GM13976 (cell line): ENCODE measurements at regions not wholly inside any gene's neighbourhood (a gene's known extent, or its start where the extent isn't known, plus 50 kb on each side); places are given as distances from the start of the nearest gene placed in this dataset.

ENCODE experiments used
- DNase-seq: peaks from one replicate; pipeline ENCODE4 v3.0.0; 2012; ENCODE audit warnings: low spot score
- in situ Hi-C: fragments of 300-500 bp; cut with MboI; formaldehyde crosslinking; loops from one replicate; pipeline ENCODE4 v1.12.0; 2022; ENCODE audit warnings: low sequenced_read_pairs, mixed read lengths, inconsistent platforms; ENCODE audit not compliant: unreplicated experiment
- TF ChIP-seq, protein P1 (sequence below): IDR thresholded peaks from 2 replicates; pipeline ENCODE4 v1.5.1; 2012; ENCODE audit warnings: borderline replicate concordance, mild to moderate bottlenecking; ENCODE audit not compliant: insufficient read depth; ENCODE audit errors: extremely low read depth, missing control alignments, control extremely low read depth

DNA sequence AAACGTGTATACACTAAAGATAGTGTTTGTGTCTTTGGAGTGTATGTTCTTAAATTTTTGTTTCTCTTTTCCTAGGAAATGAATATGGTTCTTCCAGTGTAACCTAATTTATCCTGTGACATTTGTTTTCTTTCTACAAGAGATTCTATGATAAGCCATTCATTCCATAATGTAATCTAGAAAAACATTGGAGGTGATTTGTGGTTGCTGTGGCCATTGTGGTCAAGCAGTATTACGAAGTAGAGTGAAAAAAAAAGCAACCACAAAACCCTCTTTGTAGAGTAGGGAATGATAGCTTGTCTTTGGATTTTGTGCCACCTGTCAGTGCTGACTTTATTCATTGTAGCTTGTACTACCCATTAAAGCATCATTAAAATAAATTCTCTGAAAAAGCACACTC lies 1209.6 kb downstream of the ZPLD1 start:
- no peak for DNase-seq
- in situ Hi-C loops: no loop called here
- TF ChIP-seq, protein P1, sequence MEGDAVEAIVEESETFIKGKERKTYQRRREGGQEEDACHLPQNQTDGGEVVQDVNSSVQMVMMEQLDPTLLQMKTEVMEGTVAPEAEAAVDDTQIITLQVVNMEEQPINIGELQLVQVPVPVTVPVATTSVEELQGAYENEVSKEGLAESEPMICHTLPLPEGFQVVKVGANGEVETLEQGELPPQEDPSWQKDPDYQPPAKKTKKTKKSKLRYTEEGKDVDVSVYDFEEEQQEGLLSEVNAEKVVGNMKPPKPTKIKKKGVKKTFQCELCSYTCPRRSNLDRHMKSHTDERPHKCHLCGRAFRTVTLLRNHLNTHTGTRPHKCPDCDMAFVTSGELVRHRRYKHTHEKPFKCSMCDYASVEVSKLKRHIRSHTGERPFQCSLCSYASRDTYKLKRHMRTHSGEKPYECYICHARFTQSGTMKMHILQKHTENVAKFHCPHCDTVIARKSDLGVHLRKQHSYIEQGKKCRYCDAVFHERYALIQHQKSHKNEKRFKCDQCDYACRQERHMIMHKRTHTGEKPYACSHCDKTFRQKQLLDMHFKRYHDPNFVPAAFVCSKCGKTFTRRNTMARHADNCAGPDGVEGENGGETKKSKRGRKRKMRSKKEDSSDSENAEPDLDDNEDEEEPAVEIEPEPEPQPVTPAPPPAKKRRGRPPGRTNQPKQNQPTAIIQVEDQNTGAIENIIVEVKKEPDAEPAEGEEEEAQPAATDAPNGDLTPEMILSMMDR: no peak

DNA sequence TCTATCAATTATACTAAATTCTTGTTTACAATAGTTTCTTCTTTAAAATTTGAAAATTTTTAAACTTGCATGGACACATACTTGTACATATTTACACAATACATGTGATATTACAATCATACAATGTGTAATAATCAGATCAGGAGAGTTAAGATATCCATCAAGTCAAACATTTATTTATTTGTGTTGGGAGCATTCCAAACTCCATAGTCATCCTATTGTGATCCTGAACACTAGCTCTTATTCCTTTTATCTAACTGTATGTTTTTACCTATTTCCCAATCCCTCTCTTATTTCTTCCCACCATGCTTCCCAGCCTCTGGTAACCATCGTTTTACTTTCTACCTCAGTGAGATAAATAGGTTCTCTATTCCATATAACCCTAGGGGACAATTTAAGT lies 1219.2 kb downstream of the ZPLD1 start:
- TF ChIP-seq, protein P1: no peak
- in situ Hi-C loops: no loop called here

DNA sequence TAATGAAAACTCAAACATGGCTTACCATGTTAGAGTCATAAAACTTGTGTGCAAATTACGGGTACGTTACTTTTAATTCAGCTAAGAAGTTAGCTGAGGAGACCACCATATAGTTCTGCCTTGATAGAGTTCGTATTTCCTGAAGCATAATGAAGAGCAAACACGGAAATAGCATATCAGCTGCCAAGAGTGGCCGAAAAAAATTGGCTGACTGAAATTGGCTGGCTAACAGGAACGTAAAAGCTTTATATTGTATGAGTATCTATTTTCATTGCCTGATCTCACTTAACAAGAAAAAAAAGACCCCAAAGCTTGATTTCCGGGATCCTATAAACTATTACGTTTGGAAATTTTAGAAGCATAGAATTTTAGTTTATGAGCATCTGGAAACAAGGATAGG lies 1222.9 kb downstream of the ZPLD1 start:
- TF ChIP-seq, protein P1: no peak
- DNase-seq: no peak
- in situ Hi-C loops: no loop called here

More for the DNA sequence above, 1219.2 kb downstream of the ZPLD1 start:
- no peak for DNase-seq

DNA sequence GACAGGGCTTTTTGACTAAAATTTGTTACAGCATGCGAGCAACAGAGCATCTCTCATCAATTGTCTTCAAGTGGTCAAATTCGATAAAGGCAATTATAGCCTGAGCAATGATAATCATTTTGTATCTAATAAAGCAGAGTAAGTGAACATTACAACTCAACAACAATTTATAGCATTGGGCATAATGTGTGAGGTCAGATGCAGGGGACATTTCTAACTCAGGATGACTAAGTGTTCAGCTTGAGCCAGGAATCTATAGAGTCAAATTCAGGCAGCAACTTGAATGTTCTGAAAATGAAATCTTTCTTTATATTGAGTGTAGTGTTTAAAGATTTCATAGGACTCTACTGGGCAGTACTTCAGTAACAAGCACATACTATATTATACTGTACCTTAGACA lies 1226.0 kb downstream of the ZPLD1 start:
- no peak for DNase-seq
- TF ChIP-seq, protein P1: no peak
- in situ Hi-C loops: no loop called here

DNA sequence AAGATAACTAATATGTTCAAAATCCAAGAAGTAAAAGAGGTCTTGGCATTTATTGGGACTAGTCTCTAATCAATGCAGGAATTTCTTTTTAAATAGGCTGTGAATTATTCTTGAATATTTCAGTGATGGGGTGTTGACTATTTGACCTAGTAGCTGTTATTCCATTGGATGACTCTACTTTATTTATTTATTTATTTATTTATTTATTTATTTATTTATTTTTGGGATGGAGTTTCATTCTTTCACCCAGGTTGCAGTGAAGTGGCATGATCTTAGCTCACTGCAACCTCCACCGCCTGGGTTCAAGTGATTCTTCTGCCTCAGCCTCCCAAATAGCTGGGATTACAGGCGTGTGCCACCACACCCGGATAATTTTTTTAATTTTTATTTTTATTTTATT lies 1227.8 kb downstream of the ZPLD1 start:
- in situ Hi-C loops: no loop called here
- TF ChIP-seq, protein P1: no peak
- DNase-seq: no peak

DNA sequence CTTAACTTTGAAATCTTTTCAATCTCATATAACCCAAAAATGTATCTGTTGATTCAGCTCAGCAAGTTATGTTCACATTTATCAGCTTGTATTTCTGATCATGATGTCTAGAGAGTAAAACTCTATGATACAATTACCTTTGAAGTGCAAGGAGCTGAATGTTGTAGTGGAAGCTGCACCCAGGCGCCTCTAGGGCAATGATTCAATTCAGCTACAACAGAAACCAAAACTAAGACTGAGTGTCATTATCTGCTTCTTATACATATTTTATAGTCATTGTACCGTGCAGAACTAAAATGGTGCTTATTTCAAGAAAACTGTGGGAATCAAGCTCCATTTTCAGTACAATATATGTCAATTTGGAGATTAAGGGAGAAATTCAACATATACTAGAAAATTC lies 1237.5 kb downstream of the ZPLD1 start:
- in situ Hi-C loops: no loop called here
- TF ChIP-seq, protein P1: no peak
- DNase-seq: no peak

DNA sequence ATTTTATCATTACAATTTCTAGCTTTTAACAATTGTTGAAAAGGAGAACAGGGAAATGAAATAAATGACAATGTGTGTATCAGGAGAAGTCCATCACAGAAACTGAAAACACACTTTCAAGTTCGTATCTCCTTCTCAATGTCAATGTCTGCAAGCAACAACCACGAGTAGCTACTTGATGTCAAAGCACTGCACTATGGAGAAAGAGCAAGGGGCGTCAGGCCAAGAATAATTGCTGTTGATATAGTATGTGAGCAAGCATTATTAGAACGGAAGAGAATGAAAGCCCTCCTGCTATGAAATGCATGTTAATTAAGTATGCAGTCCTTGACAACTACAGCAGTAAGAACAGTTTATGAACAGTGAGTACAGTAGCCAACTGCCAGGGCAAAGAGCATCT lies 1250.1 kb downstream of the ZPLD1 start:
- TF ChIP-seq, protein P1: no peak
- DNase-seq: no peak

More for the DNA sequence above, 1250.1 kb downstream of the ZPLD1 start:
- in situ Hi-C loops: no loop called here
